ENCODE measurements at regions not wholly inside any gene's neighbourhood (a gene's known extent, or its start where the extent isn't known, plus 50 kb on each side); places are given as distances from the start of the nearest gene placed in this dataset.

GRCh38 chr5:52735139-52735538 lies 52.6 kb upstream of the ITGA1 start:
- Mint-ChIP-seq H3K9me3 (peaks cover 31% of the 10 kb centered on the region), H3K27me3 (ENCODE audit: low read depth) (peaks cover 1% of the 10 kb centered on the region), H3K4me3 (ENCODE audit: low read depth) (no peak overlapping the region), H3K27ac (no peak overlapping the region), H3K4me1 (ENCODE audit: low read depth) (peaks cover 23% of the 10 kb centered on the region), H3K36me3 (ENCODE audit: low read depth) (peaks cover 23% of the 10 kb centered on the region)
- intact Hi-C loops (cut with micrococcal nuclease), result no loop called here
- DNase-seq (ENCODE audit: low spot score), result no peak
